HG03139 (cell line): ENCODE measurements at regions not wholly inside any gene's neighbourhood (a gene's known extent, or its start where the extent isn't known, plus 50 kb on each side); places are given as distances from the start of the nearest gene placed in this dataset.
"Not testable (repeated sequence)": the region's sequence is repeated elsewhere in the genome, so short reads cannot be mapped to it uniquely, and the experiment has no call there.

Experiments
- ATAC-seq: cut with Tn5 transposase; IDR thresholded peaks from one replicate; pipeline ENCODE4 v1.9.1; 2021; ENCODE audit not compliant: unreplicated experiment

- no peak for ATAC-seq
These were observed 107.4 kb upstream of the IL12A start for GRCh38 chr3:159881208-159881607.

GRCh38 chr3:159881828-159882309, 106.8 kb upstream of the IL12A start:
- no peak for ATAC-seq

GRCh38 chr3:159882367-159882766, 106.3 kb upstream of the IL12A start:
- no peak for ATAC-seq

- ATAC-seq: no peak
These were observed 105.5 kb upstream of the IL12A start for GRCh38 chr3:159882790-159883779.

GRCh38 chr3:159884661-159885402, 103.8 kb upstream of the IL12A start:
- ATAC-seq: peak; percentile 63

- ATAC-seq: no peak
These were observed 102.6 kb upstream of the IL12A start for GRCh38 chr3:159886050-159886449.

GRCh38 chr3:159886530-159886929, 102.1 kb upstream of the IL12A start:
- ATAC-seq: not testable (repeated sequence)

GRCh38 chr3:159887168-159887567, 101.5 kb upstream of the IL12A start:
- ATAC-seq: no peak

- ATAC-seq: no peak
These were observed 100.7 kb upstream of the IL12A start for GRCh38 chr3:159887911-159888310.

GRCh38 chr3:159892171-159892795, 96.4 kb upstream of the IL12A start:
- no peak for ATAC-seq

GRCh38 chr3:159892801-159893200, 95.8 kb upstream of the IL12A start:
- ATAC-seq: no peak

- no peak for ATAC-seq
These were observed 94.2 kb upstream of the IL12A start for GRCh38 chr3:159894386-159894785.

- no peak for ATAC-seq
These were observed 93.2 kb upstream of the IL12A start for GRCh38 chr3:159895430-159895829.

GRCh38 chr3:159896543-159896942, 92.1 kb upstream of the IL12A start:
- no peak for ATAC-seq

GRCh38 chr3:159897331-159898075, 91.1 kb upstream of the IL12A start:
- no peak for ATAC-seq

- ATAC-seq: no peak
These were observed 90.5 kb upstream of the IL12A start for GRCh38 chr3:159898147-159898546.

- no peak for ATAC-seq
These were observed 89.5 kb upstream of the IL12A start for GRCh38 chr3:159899166-159899565.

- peak; percentile 47 for ATAC-seq
These were observed 85.9 kb upstream of the IL12A start for GRCh38 chr3:159902546-159903314.

GRCh38 chr3:159904455-159904854, 84.2 kb upstream of the IL12A start:
- no peak for ATAC-seq

- ATAC-seq: no peak
These were observed 83.7 kb upstream of the IL12A start for GRCh38 chr3:159904911-159905310.
